Ovary (tissue), 3 donors: ENCODE measurements at regions not wholly inside any gene's neighbourhood (a gene's known extent, or its start where the extent isn't known, plus 50 kb on each side); places are given as distances from the start of the nearest gene placed in this dataset.

ENCODE experiments used
- CTCF ChIP-seq, 3 donors: fragments of 450-650 bp in 2 of 3; fragments of 200-600 bp in 1 of 3; IDR thresholded peaks; one replicate each; pipeline versions ENCODE4 v1.5.1 to v1.8.0; 2016 to 2022; ENCODE audit warnings: antibody characterized with exemption in 3 of 3, mild to moderate bottlenecking in 1 of 3
- POLR2A ChIP-seq: fragments of 450-650 bp; IDR thresholded peaks from one replicate; pipeline ENCODE4 v1.6.1; 2017; ENCODE audit warnings: antibody characterized with exemption, mild to moderate bottlenecking, moderate library complexity
- donor health status: DM: no; HTN: no; CAD: no.

GRCh38 chr11:23473782-23474181 is 613.5 kb upstream of the CCDC179 start:
- TF ChIP-seq CTCF (IDR thresholded peaks at IDR 0.05) (no peak), POLR2A (no peak)
